BLaER1 (cell line): ENCODE measurements at regions not wholly inside any gene's neighbourhood (a gene's known extent, or its start where the extent isn't known, plus 50 kb on each side); places are given as distances from the start of the nearest gene placed in this dataset.

ENCODE experiments used
- H3K27ac ChIP-seq: shearing (Covaris generic); formaldehyde crosslinking; 2 replicates; pipeline ENCODE4 v1.8.1; 2022
- H3K27me3 ChIP-seq: shearing (Covaris generic); formaldehyde crosslinking; 2 replicates; pipeline ENCODE4 v1.8.1; 2022
- H3K36me3 ChIP-seq: shearing (Covaris generic); formaldehyde crosslinking; 2 replicates; pipeline ENCODE4 v1.8.1; 2022
- H3K4me1 ChIP-seq: shearing (Covaris generic); formaldehyde crosslinking; 2 replicates; pipeline ENCODE4 v1.8.1; 2022
- H3K4me2 ChIP-seq: shearing (Covaris generic); formaldehyde crosslinking; 2 replicates; pipeline ENCODE4 v1.8.1; 2022
- H3K4me3 ChIP-seq: shearing (Covaris generic); formaldehyde crosslinking; 2 replicates; pipeline ENCODE4 v1.8.1; 2022
- H3K9ac ChIP-seq: shearing (Covaris generic); formaldehyde crosslinking; 2 replicates; pipeline ENCODE4 v1.8.1; 2022
- H3K9me3 ChIP-seq: shearing (Covaris generic); formaldehyde crosslinking; 2 replicates; pipeline ENCODE4 v1.8.1; 2022
- H4K20me1 ChIP-seq: shearing (Covaris generic); formaldehyde crosslinking; 2 replicates; pipeline ENCODE4 v1.8.1; 2022
- Cebpa-rat ChIP-seq: shearing (Covaris generic); IDR thresholded peaks from 2 replicates; pipeline ENCODE4 v1.8.1; 2022

DNA sequence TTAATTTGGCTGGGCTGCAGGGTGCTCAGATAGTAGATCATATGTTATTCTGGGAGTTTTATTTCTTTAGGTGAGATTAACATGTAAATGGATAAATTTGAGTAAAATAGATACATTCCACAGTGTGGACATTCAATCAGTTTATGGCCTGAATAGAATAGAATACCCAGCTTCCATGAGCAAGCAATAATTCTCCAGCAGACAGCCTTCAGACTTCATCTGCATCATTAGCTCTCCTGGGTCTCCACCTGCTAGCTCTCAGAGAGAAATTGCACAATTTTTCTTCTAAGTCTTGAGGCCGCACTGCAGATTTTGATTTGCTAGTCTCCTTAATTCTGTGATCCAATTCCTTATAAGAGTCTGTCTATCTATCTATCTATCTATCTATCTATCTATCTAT is 420.3 kb upstream of the BOD1L1 start:
- H3K36me3 ChIP-seq, result no peaks in the 10 kb centered on the region
- H3K9ac ChIP-seq, result no peak overlapping the region
- H3K4me1 ChIP-seq, result no peaks in the 10 kb centered on the region
- no peak overlapping the region for H3K4me2 ChIP-seq
- H3K27me3 ChIP-seq, result no peaks in the 10 kb centered on the region
- no peak overlapping the region for H3K27ac ChIP-seq
- H4K20me1 ChIP-seq, result no peaks in the 10 kb centered on the region
- TF ChIP-seq Cebpa-rat, result no peak
- H3K9me3 ChIP-seq, result no peaks in the 10 kb centered on the region
- H3K4me3 ChIP-seq, result no peak overlapping the region

DNA sequence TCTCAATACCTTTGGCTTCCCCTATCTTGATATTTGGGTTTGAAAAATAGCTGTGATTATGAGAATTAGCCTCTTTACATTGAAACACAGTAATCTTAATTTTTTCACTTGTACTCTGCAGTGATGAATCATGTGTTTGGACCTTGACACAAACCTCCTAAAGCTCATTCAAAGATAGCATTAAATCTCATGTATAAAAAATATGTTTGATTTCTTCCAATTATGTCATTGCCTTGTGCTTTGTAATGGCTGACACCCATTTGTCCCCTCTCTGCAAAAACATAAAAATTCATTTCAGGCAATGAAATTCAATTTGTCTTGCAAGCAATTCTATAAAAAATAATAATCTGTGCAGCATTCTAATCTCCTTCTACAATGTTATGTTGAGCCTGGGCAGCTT is 422.4 kb upstream of the BOD1L1 start:
- no peaks in the 10 kb centered on the region for H3K27me3 ChIP-seq
- H3K27ac ChIP-seq, result no peak overlapping the region
- H3K4me3 ChIP-seq, result no peak overlapping the region
- H3K36me3 ChIP-seq, result no peaks in the 10 kb centered on the region
- no peaks in the 10 kb centered on the region for H4K20me1 ChIP-seq
- H3K4me2 ChIP-seq, result no peak overlapping the region
- no peak overlapping the region for H3K9ac ChIP-seq
- H3K4me1 ChIP-seq, result no peaks in the 10 kb centered on the region
- H3K9me3 ChIP-seq, result no peaks in the 10 kb centered on the region
- no peak for TF ChIP-seq Cebpa-rat

- no peak overlapping the region for H3K9ac ChIP-seq
- no peak for TF ChIP-seq Cebpa-rat
- H3K36me3 ChIP-seq, result no peaks in the 10 kb centered on the region
- no peak overlapping the region for H3K4me2 ChIP-seq
- H3K27me3 ChIP-seq, result no peaks in the 10 kb centered on the region
- H3K4me1 ChIP-seq, result no peaks in the 10 kb centered on the region
- no peak overlapping the region for H3K27ac ChIP-seq
- no peak overlapping the region for H3K4me3 ChIP-seq
- H3K9me3 ChIP-seq, result no peaks in the 10 kb centered on the region
- H4K20me1 ChIP-seq, result no peaks in the 10 kb centered on the region
Measured at GRCh38 chr4:14053291-14053690, 425.8 kb upstream of the BOD1L1 start.

- Histone ChIP-seq H3K9me3 (no peaks in the 10 kb centered on the region), H4K20me1 (no peaks in the 10 kb centered on the region), H3K36me3 (no peaks in the 10 kb centered on the region), H3K9ac (no peak overlapping the region), H3K4me2 (no peak overlapping the region), H3K27ac (no peak overlapping the region), H3K4me3 (no peak overlapping the region), H3K4me1 (no peaks in the 10 kb centered on the region), H3K27me3 (no peaks in the 10 kb centered on the region)
- TF ChIP-seq Cebpa-rat, result no peak
Measured at GRCh38 chr4:14054391-14054790, 426.9 kb upstream of the BOD1L1 start.

GRCh38 chr4:14059006-14059405 is 431.5 kb upstream of the BOD1L1 start:
- Histone ChIP-seq H3K9me3 (no peaks in the 10 kb centered on the region), H3K36me3 (no peaks in the 10 kb centered on the region)
- TF ChIP-seq Cebpa-rat, result no peak

GRCh38 chr4:14064984-14065383 is 437.5 kb upstream of the BOD1L1 start:
- no peak overlapping the region for H3K27ac ChIP-seq
- no peaks in the 10 kb centered on the region for H3K27me3 ChIP-seq
- H3K4me3 ChIP-seq, result no peak overlapping the region
- H3K36me3 ChIP-seq, result no peaks in the 10 kb centered on the region
- H3K4me1 ChIP-seq, result no peaks in the 10 kb centered on the region
- TF ChIP-seq Cebpa-rat, result no peak
- no peaks in the 10 kb centered on the region for H4K20me1 ChIP-seq
- H3K9ac ChIP-seq, result no peak overlapping the region
- no peak overlapping the region for H3K4me2 ChIP-seq
- no peaks in the 10 kb centered on the region for H3K9me3 ChIP-seq

More at GRCh38 chr4:14059006-14059405, 431.5 kb upstream of the BOD1L1 start:
- Histone ChIP-seq H3K27me3 (no peaks in the 10 kb centered on the region), H3K4me2 (no peak overlapping the region), H3K9ac (no peak overlapping the region), H3K27ac (no peak overlapping the region), H3K4me1 (no peaks in the 10 kb centered on the region), H4K20me1 (no peaks in the 10 kb centered on the region), H3K4me3 (no peak overlapping the region)

DNA sequence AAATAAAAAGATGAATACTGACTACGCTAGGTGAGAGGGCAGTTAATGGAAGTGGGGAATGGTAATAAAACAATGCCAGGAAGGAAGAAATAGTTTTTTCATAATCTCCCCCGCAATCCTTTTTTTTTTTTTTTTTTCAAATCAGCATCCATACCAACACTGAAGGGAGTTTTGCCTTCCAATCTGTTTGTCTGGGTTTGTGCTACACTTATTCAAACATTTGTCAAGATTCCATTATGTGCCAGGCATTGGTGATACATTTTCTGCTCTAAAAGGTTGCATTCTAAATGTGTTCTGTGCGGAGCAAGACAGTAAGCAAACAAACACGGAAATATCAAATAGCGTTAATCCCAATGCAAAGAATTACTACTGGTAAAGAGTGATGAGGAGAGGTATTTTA is 437.9 kb upstream of the BOD1L1 start:
- Histone ChIP-seq H3K27me3 (no peaks in the 10 kb centered on the region), H3K9me3 (no peaks in the 10 kb centered on the region), H3K4me3 (no peak overlapping the region), H3K36me3 (no peaks in the 10 kb centered on the region), H3K4me2 (no peak overlapping the region), H3K27ac (no peak overlapping the region), H3K4me1 (no peaks in the 10 kb centered on the region), H4K20me1 (no peaks in the 10 kb centered on the region), H3K9ac (no peak overlapping the region)
- no peak for TF ChIP-seq Cebpa-rat

DNA sequence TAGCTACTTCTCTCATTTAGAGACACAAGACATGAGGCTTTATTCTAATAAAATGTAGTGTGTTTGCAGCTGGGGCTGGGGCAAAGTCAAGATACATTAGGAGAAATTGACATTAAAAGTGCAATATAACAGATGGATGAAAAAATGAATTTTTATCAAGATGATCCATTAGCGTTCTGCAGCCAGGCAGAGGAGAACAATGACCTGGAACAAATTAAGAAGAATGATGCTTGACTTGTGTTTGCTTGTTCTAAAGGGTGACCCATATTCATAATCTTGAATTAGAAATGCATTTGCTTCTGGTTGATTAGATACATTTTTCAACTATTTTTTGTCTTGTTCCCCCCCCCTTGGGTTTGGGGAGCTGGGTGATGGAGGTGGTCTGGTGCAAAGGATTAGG is 439.5 kb upstream of the BOD1L1 start:
- H3K4me1 ChIP-seq, result no peaks in the 10 kb centered on the region
- no peaks in the 10 kb centered on the region for H3K27me3 ChIP-seq
- peaks cover 8% of the 10 kb centered on the region for H3K9me3 ChIP-seq
- H4K20me1 ChIP-seq, result no peaks in the 10 kb centered on the region
- TF ChIP-seq Cebpa-rat, result no peak
- no peak overlapping the region for H3K4me2 ChIP-seq
- H3K36me3 ChIP-seq, result no peaks in the 10 kb centered on the region
- no peak overlapping the region for H3K27ac ChIP-seq
- H3K4me3 ChIP-seq, result no peak overlapping the region
- H3K9ac ChIP-seq, result no peak overlapping the region

DNA sequence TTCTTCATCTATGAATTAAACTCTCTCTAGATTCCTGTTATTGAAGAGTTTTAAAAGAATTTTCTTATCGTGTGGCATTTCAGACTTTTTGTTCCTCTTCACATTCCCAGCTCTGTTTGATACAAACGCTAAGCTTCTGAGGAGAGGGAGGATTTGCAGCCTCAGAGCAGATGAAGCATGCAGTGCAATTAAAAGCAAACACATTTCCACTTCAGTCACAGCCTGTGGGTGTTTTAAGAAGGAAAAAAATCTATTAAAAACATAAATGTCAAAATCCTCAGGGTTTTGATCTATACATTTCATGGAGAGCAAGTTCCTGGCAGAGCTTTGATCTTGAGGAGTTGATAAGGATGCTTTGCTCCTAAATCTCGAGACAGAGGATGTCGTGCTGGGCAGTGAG is 442.4 kb upstream of the BOD1L1 start:
- no peak for TF ChIP-seq Cebpa-rat
- Histone ChIP-seq H3K4me2 (no peak overlapping the region), H3K27ac (no peak overlapping the region), H3K9ac (no peak overlapping the region), H3K4me1 (no peaks in the 10 kb centered on the region), H3K36me3 (peaks cover 8% of the 10 kb centered on the region; the same call in 1 of the 2 replicates), H3K9me3 (peaks cover 27% of the 10 kb centered on the region), H3K27me3 (no peaks in the 10 kb centered on the region), H3K4me3 (no peak overlapping the region), H4K20me1 (no peaks in the 10 kb centered on the region)

- Histone ChIP-seq H3K4me3 (no peak overlapping the region), H3K9ac (no peak overlapping the region), H3K4me2 (no peak overlapping the region), H3K4me1 (no peaks in the 10 kb centered on the region), H3K27me3 (no peaks in the 10 kb centered on the region), H3K27ac (no peak overlapping the region), H3K9me3 (peaks cover 27% of the 10 kb centered on the region), H4K20me1 (no peaks in the 10 kb centered on the region), H3K36me3 (peaks cover 8% of the 10 kb centered on the region; the same call in 1 of the 2 replicates)
- TF ChIP-seq Cebpa-rat, result no peak
Measured at GRCh38 chr4:14070289-14070880, 442.9 kb upstream of the BOD1L1 start.

- H3K4me2 ChIP-seq, result no peak overlapping the region
- H3K9me3 ChIP-seq, result peaks cover 27% of the 10 kb centered on the region
- no peaks in the 10 kb centered on the region for H3K27me3 ChIP-seq
- TF ChIP-seq Cebpa-rat, result no peak
- H3K9ac ChIP-seq, result no peak overlapping the region
- no peaks in the 10 kb centered on the region for H3K4me1 ChIP-seq
- no peak overlapping the region for H3K27ac ChIP-seq
- H4K20me1 ChIP-seq, result no peaks in the 10 kb centered on the region
- H3K4me3 ChIP-seq, result no peak overlapping the region
- peaks cover 8% of the 10 kb centered on the region; the same call in 1 of the 2 replicates for H3K36me3 ChIP-seq
Measured at GRCh38 chr4:14072506-14072905, 445.0 kb upstream of the BOD1L1 start.
